Ovary (tissue), 3 donors: ENCODE measurements at regions not wholly inside any gene's neighbourhood (a gene's known extent, or its start where the extent isn't known, plus 50 kb on each side); places are given as distances from the start of the nearest gene placed in this dataset.

Source experiments
- EP300 ChIP-seq: sonication (generic); formaldehyde crosslinking; IDR thresholded peaks from one replicate; pipeline ENCODE4 v1.6.1; 2017; ENCODE audit warnings: antibody characterized with exemption
- POLR2A ChIP-seq: fragments of 450-650 bp; IDR thresholded peaks from one replicate; pipeline ENCODE4 v1.6.1; 2017; ENCODE audit warnings: antibody characterized with exemption, mild to moderate bottlenecking, moderate library complexity
- TF ChIP-seq, protein P1 (sequence below), 3 donors: fragments of 450-650 bp in 2 of 3; fragments of 200-600 bp in 1 of 3; IDR thresholded peaks; one replicate each; pipeline versions ENCODE4 v1.5.1 to v1.8.0; 2016 to 2022; ENCODE audit warnings: antibody characterized with exemption in 3 of 3, mild to moderate bottlenecking in 1 of 3
- donor health status: DM: no; HTN: no; CAD: no.

DNA sequence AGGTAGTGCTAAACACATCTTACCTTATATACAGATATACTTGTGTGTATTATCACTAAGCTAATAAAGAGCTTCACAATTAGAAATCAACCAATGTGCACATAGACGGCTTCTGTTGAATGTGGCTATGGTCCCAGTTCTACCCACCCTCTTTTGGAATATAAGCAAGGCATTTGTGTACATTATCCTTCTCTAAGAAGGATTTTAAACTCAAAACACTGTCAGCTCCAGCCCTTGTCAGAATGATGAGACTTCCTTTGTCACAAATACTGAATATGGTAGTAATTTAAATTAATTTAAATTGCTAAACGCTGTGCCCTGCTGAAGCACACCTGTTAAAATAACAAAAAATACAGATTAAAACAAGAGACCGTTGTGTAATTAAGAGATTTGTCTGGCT lies 107.9 kb upstream of the GRAMD2B start:
- TF ChIP-seq, protein P1, sequence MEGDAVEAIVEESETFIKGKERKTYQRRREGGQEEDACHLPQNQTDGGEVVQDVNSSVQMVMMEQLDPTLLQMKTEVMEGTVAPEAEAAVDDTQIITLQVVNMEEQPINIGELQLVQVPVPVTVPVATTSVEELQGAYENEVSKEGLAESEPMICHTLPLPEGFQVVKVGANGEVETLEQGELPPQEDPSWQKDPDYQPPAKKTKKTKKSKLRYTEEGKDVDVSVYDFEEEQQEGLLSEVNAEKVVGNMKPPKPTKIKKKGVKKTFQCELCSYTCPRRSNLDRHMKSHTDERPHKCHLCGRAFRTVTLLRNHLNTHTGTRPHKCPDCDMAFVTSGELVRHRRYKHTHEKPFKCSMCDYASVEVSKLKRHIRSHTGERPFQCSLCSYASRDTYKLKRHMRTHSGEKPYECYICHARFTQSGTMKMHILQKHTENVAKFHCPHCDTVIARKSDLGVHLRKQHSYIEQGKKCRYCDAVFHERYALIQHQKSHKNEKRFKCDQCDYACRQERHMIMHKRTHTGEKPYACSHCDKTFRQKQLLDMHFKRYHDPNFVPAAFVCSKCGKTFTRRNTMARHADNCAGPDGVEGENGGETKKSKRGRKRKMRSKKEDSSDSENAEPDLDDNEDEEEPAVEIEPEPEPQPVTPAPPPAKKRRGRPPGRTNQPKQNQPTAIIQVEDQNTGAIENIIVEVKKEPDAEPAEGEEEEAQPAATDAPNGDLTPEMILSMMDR (IDR thresholded peaks at IDR 0.05), result no peak
- TF ChIP-seq EP300 (no peak), POLR2A (no peak)
